ENCODE measurements at regions not wholly inside any gene's neighbourhood (a gene's known extent, or its start where the extent isn't known, plus 50 kb on each side); places are given as distances from the start of the nearest gene placed in this dataset.

- no peak for FAIRE-seq
- no peak for DNase-seq (ENCODE audit: insufficient read length, low spot score)
Measured at GRCh38 chr13:102940143-102940542, 94.3 kb downstream of the ERCC5 start.

- FAIRE-seq: peak; percentile 74
- DNase-seq (ENCODE audit: insufficient read length, low spot score): no peak
Measured at GRCh38 chr13:102935896-102936321, 90.1 kb downstream of the ERCC5 start.

GRCh38 chr13:102933523-102933922 lies 87.7 kb downstream of the ERCC5 start:
- DNase-seq (ENCODE audit: insufficient read length, low spot score) (no peak), FAIRE-seq (no peak)

DNA sequence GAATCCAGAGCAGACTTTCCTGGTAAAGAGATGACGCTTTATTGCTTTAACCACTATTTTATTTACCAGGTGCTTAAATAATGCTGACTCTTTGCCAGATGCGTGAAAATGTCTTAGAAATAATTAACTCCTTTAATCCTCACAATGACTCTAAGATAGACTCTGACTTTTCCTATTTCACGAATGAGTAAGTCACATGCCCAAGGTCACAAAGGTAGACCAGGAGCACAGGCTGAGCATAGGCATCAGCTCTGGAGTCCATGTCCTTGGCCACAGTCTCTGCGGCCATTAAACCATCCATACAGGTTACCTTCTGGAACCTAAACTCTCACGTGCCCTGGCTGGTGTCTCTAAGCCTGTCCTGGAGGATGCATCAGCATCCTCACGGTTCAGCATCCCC lies 87.3 kb downstream of the ERCC5 start:
- FAIRE-seq (peak; percentile 14), DNase-seq (ENCODE audit: insufficient read length, low spot score) (no peak)

- FAIRE-seq: no peak
Measured at GRCh38 chr13:102932331-102932730, 86.5 kb downstream of the ERCC5 start.

GRCh38 chr13:102930566-102930965 lies 84.7 kb downstream of the ERCC5 start:
- no peak for DNase-seq (ENCODE audit: insufficient read length, low spot score)
- FAIRE-seq: no peak

More at GRCh38 chr13:102932331-102932730, 86.5 kb downstream of the ERCC5 start:
- DNase-seq (ENCODE audit: insufficient read length, low spot score): no peak

- no peak for FAIRE-seq
- DNase-seq (ENCODE audit: insufficient read length, low spot score): no peak
Measured at GRCh38 chr13:102928941-102929675, 83.3 kb downstream of the ERCC5 start.

All from GM19239 (cell line).